Hepatocyte (in vitro differentiated cells): ENCODE measurements at regions not wholly inside any gene's neighbourhood (a gene's known extent, or its start where the extent isn't known, plus 50 kb on each side); places are given as distances from the start of the nearest gene placed in this dataset.

ENCODE experiments used
- DNase-seq: peaks from one replicate; pipeline ENCODE4 v3.0.0-alpha.2; 2016; ENCODE audit warnings: low spot score
- H2AFZ ChIP-seq: fragments of 200-600 bp; sonication (generic); 2 replicates; pipeline ENCODE4 v1.6.0; 2016; ENCODE audit warnings: antibody characterized with exemption, mild to moderate bottlenecking
- H3K27ac ChIP-seq: fragments of 200-600 bp; sonication (generic); 2 replicates; pipeline ENCODE4 v1.5.1; 2016; ENCODE audit warnings: mild to moderate bottlenecking
- H3K27me3 ChIP-seq: fragments of 200-600 bp; sonication (generic); 2 replicates; pipeline ENCODE4 v1.6.1; 2016
- H3K36me3 ChIP-seq: fragments of 200-600 bp; sonication (generic); replicated peaks from 2 replicates; pipeline ENCODE4 v1.5.1; 2016; ENCODE audit warnings: low read depth; ENCODE audit not compliant: insufficient read depth
- H3K4me1 ChIP-seq: fragments of 200-600 bp; sonication (generic); 2 replicates; pipeline ENCODE4 v1.5.1; 2016; ENCODE audit warnings: mild to moderate bottlenecking, moderate library complexity; ENCODE audit not compliant: insufficient read depth
- H3K4me2 ChIP-seq: fragments of 200-600 bp; sonication (generic); 2 replicates; pipeline ENCODE4 v1.6.0; 2016
- H3K4me3 ChIP-seq: fragments of 200-600 bp; sonication (generic); 2 replicates; pipeline ENCODE4 v1.5.1; 2016; ENCODE audit warnings: mild to moderate bottlenecking
- H3K79me2 ChIP-seq: fragments of 200-600 bp; sonication (generic); 2 replicates; pipeline ENCODE4 v1.6.0; 2017; ENCODE audit warnings: mild to moderate bottlenecking
- H3K9me2 ChIP-seq: fragments of 200-600 bp; sonication (generic); replicated peaks from 2 replicates; pipeline ENCODE4 v1.6.0; 2017; ENCODE audit warnings: mild to moderate bottlenecking; ENCODE audit not compliant: insufficient read depth
- H3K9me3 ChIP-seq: fragments of 200-600 bp; sonication (generic); 2 replicates; pipeline ENCODE4 v1.5.1; 2016; ENCODE audit warnings: low read depth, mild to moderate bottlenecking
- H4K20me1 ChIP-seq: fragments of 200-600 bp; sonication (generic); 2 replicates; pipeline ENCODE4 v1.6.0; 2016; ENCODE audit warnings: mild to moderate bottlenecking; ENCODE audit not compliant: insufficient read depth, poor library complexity, severe bottlenecking
- EZH2 ChIP-seq: fragments of 200-600 bp; sonication (generic); IDR thresholded peaks from 2 replicates; pipeline ENCODE4 v1.6.1; 2016; ENCODE audit warnings: antibody characterized with exemption, mild to moderate bottlenecking, borderline replicate concordance
- EZH2phosphoT487 ChIP-seq: fragments of 200-600 bp; sonication (generic); IDR thresholded peaks from one replicate; pipeline ENCODE4 v1.6.1; 2018; ENCODE audit warnings: antibody characterized with exemption, mild to moderate bottlenecking, low read depth, moderate library complexity; ENCODE audit not compliant: unreplicated experiment, severe bottlenecking
- WGBS: methylation state at CpG from one replicate; pipeline ENCODE4 v1.1.6; 2016; ENCODE audit warnings: low lambda C conversion rate; ENCODE audit errors: missing lambda C conversion rate; 5-methylcytosine and 5-hydroxymethylcytosine counted together
- TF ChIP-seq, protein P1 (sequence below): fragments of 200-600 bp; sonication (generic); IDR thresholded peaks from 2 replicates; pipeline ENCODE4 v1.5.1; 2016; ENCODE audit warnings: antibody characterized with exemption, mild to moderate bottlenecking; ENCODE audit not compliant: poor library complexity

- H4K20me1 ChIP-seq: no peaks in the 10 kb centered on the region
- H3K27me3 ChIP-seq: no peaks in the 10 kb centered on the region
- WGBS: 95% methylated on average over 6 of the region's 6 CpGs
- no peaks in the 10 kb centered on the region for H3K4me1 ChIP-seq
- no peak overlapping the region for H3K27ac ChIP-seq
- TF ChIP-seq EZH2phosphoT487: no peak
- TF ChIP-seq, protein P1, sequence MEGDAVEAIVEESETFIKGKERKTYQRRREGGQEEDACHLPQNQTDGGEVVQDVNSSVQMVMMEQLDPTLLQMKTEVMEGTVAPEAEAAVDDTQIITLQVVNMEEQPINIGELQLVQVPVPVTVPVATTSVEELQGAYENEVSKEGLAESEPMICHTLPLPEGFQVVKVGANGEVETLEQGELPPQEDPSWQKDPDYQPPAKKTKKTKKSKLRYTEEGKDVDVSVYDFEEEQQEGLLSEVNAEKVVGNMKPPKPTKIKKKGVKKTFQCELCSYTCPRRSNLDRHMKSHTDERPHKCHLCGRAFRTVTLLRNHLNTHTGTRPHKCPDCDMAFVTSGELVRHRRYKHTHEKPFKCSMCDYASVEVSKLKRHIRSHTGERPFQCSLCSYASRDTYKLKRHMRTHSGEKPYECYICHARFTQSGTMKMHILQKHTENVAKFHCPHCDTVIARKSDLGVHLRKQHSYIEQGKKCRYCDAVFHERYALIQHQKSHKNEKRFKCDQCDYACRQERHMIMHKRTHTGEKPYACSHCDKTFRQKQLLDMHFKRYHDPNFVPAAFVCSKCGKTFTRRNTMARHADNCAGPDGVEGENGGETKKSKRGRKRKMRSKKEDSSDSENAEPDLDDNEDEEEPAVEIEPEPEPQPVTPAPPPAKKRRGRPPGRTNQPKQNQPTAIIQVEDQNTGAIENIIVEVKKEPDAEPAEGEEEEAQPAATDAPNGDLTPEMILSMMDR: no peak
- no peak for TF ChIP-seq EZH2
- H3K9me2 ChIP-seq: no peaks in the 10 kb centered on the region
- H3K4me3 ChIP-seq: no peak overlapping the region
- H3K79me2 ChIP-seq: no peaks in the 10 kb centered on the region
- H3K36me3 ChIP-seq: no peaks in the 10 kb centered on the region
- no peak overlapping the region for H2AFZ ChIP-seq
- DNase-seq: no peak
- H3K4me2 ChIP-seq: no peak overlapping the region
- no peaks in the 10 kb centered on the region for H3K9me3 ChIP-seq
Measured at GRCh38 chr6:17197607-17198006, 83.6 kb upstream of the RBM24 start.

GRCh38 chr6:17200395-17200794, 80.8 kb upstream of the RBM24 start:
- Histone ChIP-seq H4K20me1 (no peaks in the 10 kb centered on the region), H3K27me3 (no peaks in the 10 kb centered on the region), H3K9me2 (no peaks in the 10 kb centered on the region), H3K9me3 (no peaks in the 10 kb centered on the region), H3K27ac (no peak overlapping the region), H3K79me2 (no peaks in the 10 kb centered on the region), H3K4me1 (no peaks in the 10 kb centered on the region), H3K4me2 (no peak overlapping the region), H2AFZ (no peak overlapping the region), H3K4me3 (no peak overlapping the region), H3K36me3 (no peaks in the 10 kb centered on the region)
- peak; percentile 35 for DNase-seq
- WGBS: 27% methylated on average over 32 of the region's 34 CpGs
- TF ChIP-seq, protein P1: peak; percentile 22
- TF ChIP-seq EZH2phosphoT487: no peak
- no peak for TF ChIP-seq EZH2

DNA sequence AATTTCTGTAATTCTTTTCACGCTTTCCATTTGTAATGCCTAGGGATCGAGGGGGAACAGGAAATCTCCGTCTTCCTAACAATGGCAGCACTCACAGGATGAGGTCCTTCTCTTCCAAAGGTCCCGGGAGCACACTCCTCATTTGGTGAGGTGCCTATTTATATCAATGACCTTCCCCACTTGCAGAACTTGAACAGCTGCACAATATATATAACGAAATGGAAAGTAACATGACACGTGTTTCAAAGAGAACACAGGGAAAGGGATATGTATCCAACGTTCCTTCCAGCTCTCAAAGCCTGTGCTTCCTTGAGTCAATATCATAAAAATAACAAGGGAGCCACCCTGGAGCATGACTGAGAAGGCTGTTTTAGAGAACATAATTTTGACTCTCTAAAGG, 78.6 kb upstream of the RBM24 start:
- no peak overlapping the region for H3K4me3 ChIP-seq
- no peaks in the 10 kb centered on the region for H4K20me1 ChIP-seq
- no peaks in the 10 kb centered on the region for H3K9me3 ChIP-seq
- H3K9me2 ChIP-seq: no peaks in the 10 kb centered on the region
- TF ChIP-seq EZH2 (no peak), EZH2phosphoT487 (no peak)
- TF ChIP-seq, protein P1: no peak
- H2AFZ ChIP-seq: no peak overlapping the region
- WGBS: 65% methylated on average over 7 of the region's 7 CpGs
- H3K79me2 ChIP-seq: no peaks in the 10 kb centered on the region
- H3K4me2 ChIP-seq: peak overlapping the region; percentile 24
- H3K4me1 ChIP-seq: no peaks in the 10 kb centered on the region
- H3K27me3 ChIP-seq: no peaks in the 10 kb centered on the region
- no peak for DNase-seq
- no peaks in the 10 kb centered on the region for H3K36me3 ChIP-seq
- H3K27ac ChIP-seq: peak overlapping the region; percentile 14

DNA sequence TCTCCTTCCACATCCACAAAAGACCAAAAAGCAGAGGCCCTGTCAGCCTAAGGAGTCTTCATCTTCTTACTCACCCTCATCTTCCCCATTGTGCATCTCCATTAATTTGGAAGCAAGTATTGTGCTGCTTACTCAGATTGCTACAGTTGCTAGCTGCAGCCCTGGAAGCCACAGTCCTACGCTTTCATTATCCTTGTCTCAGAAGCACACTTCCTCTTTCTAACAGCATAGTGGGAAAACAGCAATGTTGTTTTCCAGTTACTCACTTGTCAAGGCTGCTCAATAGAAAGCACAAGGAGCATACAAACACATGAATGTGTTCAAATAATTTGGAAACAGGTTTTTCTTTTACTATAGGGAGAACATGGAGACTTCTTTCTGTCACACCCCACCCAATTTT, 76.6 kb upstream of the RBM24 start:
- 100% methylated on average over 1 of the region's 1 CpG for WGBS
- H3K36me3 ChIP-seq: no peaks in the 10 kb centered on the region
- no peaks in the 10 kb centered on the region for H3K9me2 ChIP-seq
- H2AFZ ChIP-seq: no peak overlapping the region
- DNase-seq: no peak
- no peak overlapping the region for H3K4me3 ChIP-seq
- no peaks in the 10 kb centered on the region for H3K4me1 ChIP-seq
- no peak overlapping the region for H3K4me2 ChIP-seq
- H3K27me3 ChIP-seq: no peaks in the 10 kb centered on the region
- no peaks in the 10 kb centered on the region for H3K79me2 ChIP-seq
- H3K9me3 ChIP-seq: no peaks in the 10 kb centered on the region
- H4K20me1 ChIP-seq: no peaks in the 10 kb centered on the region
- H3K27ac ChIP-seq: no peak overlapping the region
- TF ChIP-seq EZH2: no peak
- TF ChIP-seq, protein P1: no peak
- TF ChIP-seq EZH2phosphoT487: no peak
